ENCODE measurements at regions not wholly inside any gene's neighbourhood (a gene's known extent, or its start where the extent isn't known, plus 50 kb on each side); places are given as distances from the start of the nearest gene placed in this dataset.

GRCh38 chr11:134514354-134514951 lies 102.4 kb upstream of the B3GAT1 start:
- TF ChIP-seq SP1 (IDR thresholded peaks at IDR 0.05) (no peak), BHLHE40 (IDR thresholded peaks at IDR 0.05; ENCODE audit: borderline replicate concordance) (no peak), FOXM1 (IDR thresholded peaks at IDR 0.05; ENCODE audit: borderline replicate concordance) (no peak), TARDBP (IDR thresholded peaks at IDR 0.05) (no peak), ARNT (IDR thresholded peaks at IDR 0.05) (no peak), ELF4 (IDR thresholded peaks at IDR 0.05) (no peak)
